Gastroesophageal sphincter (tissue), 4 donors: ENCODE measurements at regions not wholly inside any gene's neighbourhood (a gene's known extent, or its start where the extent isn't known, plus 50 kb on each side); places are given as distances from the start of the nearest gene placed in this dataset.

ENCODE experiments used
- ATAC-seq: fragments of 150-250 bp; one replicate; pipeline ENCODE4 v1.9.1; 2016; ENCODE audit warnings: mild to moderate bottlenecking, moderate library complexity
- H3K27ac ChIP-seq, 4 donors: fragments of 200-600 bp; sonication (generic) in 3 of 4; 1 replicate in 3 of 4; 2 replicates in 1 of 4; pipeline ENCODE4 v1.5.1; 2016 to 2019
- H3K27me3 ChIP-seq: fragments of 200-600 bp; sonication (generic); one replicate; pipeline ENCODE4 v1.5.1; 2019
- H3K36me3 ChIP-seq, 2 donors: fragments of 200-600 bp; sonication (generic); one replicate each; pipeline ENCODE4 v1.5.1; 2019; ENCODE audit warnings: control low read depth in 1 of 2
- H3K4me1 ChIP-seq, 3 donors: fragments of 200-600 bp; sonication (generic); 1 replicate in 2 of 3; 2 replicates in 1 of 3; pipeline ENCODE4 v1.5.1; 2016 to 2019; ENCODE audit warnings: control low read depth in 2 of 3
- H3K4me3 ChIP-seq, 2 donors: fragments of 200-600 bp; sonication (generic); one replicate each; pipeline ENCODE4 v1.5.1; 2019; ENCODE audit warnings: mild to moderate bottlenecking in 1 of 2, moderate library complexity in 1 of 2
- H3K9me3 ChIP-seq, 3 donors: fragments of 200-600 bp; sonication (generic); one replicate each; pipeline ENCODE4 v1.5.1; 2017 to 2019; ENCODE audit warnings: control low read depth in 2 of 3
- EP300 ChIP-seq: sonication (generic); formaldehyde crosslinking; IDR thresholded peaks from one replicate; pipeline ENCODE4 v1.6.1; 2017; ENCODE audit warnings: antibody characterized with exemption, mild to moderate bottlenecking
- POLR2A ChIP-seq, 2 donors: fragments of 450-650 bp; IDR thresholded peaks; one replicate each; pipeline ENCODE4 v1.6.1; 2017; ENCODE audit warnings: antibody characterized with exemption in 2 of 2, mild to moderate bottlenecking in 2 of 2, moderate library complexity in 1 of 2
- POLR2AphosphoS5 ChIP-seq: sonication (generic); formaldehyde crosslinking; IDR thresholded peaks from one replicate; pipeline ENCODE4 v1.6.1; 2017; ENCODE audit warnings: antibody characterized with exemption
- WGBS, 2 donors: methylation state at CpG; one replicate each; pipeline ENCODE4 v1.1.5; 2018; ENCODE audit warnings: low coverage in 1 of 2; 5-methylcytosine and 5-hydroxymethylcytosine counted together
- TF ChIP-seq, protein P1 (sequence below), 4 experiments: fragments of 200-600 bp in 2 of 4; fragments of 450-650 bp in 2 of 4; sonication (generic) in 1 of 4; IDR thresholded peaks; one replicate each; pipeline ENCODE4 v1.5.1; 2017 to 2019; ENCODE audit warnings: antibody characterized with exemption in 4 of 4, mild to moderate bottlenecking in 2 of 4, moderate library complexity in 2 of 4

GRCh38 chr2:8265476-8266226 is 416.2 kb upstream of the ID2 start:
- no peaks in the 10 kb centered on the region for H3K9me3 ChIP-seq
- 78% methylated on average over 4 of the region's 5 CpGs; no CpG with 5 or more reads in 1 of the 2 donors for WGBS, 2 donors
- ATAC-seq = no peak
- H3K27ac ChIP-seq = no peak overlapping the region
- H3K36me3 ChIP-seq = no peaks in the 10 kb centered on the region
- H3K4me1 ChIP-seq = no peaks in the 10 kb centered on the region
- H3K4me3 ChIP-seq = no peak overlapping the region
- no peaks in the 10 kb centered on the region for H3K27me3 ChIP-seq
- TF ChIP-seq, protein P1, sequence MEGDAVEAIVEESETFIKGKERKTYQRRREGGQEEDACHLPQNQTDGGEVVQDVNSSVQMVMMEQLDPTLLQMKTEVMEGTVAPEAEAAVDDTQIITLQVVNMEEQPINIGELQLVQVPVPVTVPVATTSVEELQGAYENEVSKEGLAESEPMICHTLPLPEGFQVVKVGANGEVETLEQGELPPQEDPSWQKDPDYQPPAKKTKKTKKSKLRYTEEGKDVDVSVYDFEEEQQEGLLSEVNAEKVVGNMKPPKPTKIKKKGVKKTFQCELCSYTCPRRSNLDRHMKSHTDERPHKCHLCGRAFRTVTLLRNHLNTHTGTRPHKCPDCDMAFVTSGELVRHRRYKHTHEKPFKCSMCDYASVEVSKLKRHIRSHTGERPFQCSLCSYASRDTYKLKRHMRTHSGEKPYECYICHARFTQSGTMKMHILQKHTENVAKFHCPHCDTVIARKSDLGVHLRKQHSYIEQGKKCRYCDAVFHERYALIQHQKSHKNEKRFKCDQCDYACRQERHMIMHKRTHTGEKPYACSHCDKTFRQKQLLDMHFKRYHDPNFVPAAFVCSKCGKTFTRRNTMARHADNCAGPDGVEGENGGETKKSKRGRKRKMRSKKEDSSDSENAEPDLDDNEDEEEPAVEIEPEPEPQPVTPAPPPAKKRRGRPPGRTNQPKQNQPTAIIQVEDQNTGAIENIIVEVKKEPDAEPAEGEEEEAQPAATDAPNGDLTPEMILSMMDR (IDR thresholded peaks at IDR 0.05) = no peak
- TF ChIP-seq POLR2AphosphoS5 (no peak), EP300 (no peak), POLR2A (IDR thresholded peaks at IDR 0.05) (no peak)

DNA sequence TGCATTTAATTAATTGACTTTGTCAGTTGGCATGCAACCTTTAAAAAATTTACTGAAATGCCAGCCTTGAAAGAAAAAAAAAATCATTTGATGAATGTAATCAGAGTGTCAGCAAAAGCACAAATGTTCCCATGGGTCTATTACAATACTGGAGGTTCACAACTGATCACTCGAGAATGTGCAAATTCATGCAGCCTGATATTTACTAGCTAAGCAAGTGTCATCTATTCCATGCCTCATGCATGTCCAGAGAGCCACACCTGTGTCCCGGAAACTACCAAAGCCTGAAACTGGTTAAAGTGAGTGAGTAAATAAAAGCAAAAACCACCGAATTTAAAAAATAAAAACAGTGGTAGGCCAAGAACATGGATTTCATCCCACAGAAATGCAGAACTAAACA is 415.3 kb upstream of the ID2 start:
- TF ChIP-seq POLR2A (IDR thresholded peaks at IDR 0.05) (no peak), POLR2AphosphoS5 (no peak), EP300 (no peak)
- TF ChIP-seq, protein P1 (IDR thresholded peaks at IDR 0.05) = no peak
- no peak for ATAC-seq
- Histone ChIP-seq H3K9me3 (no peaks in the 10 kb centered on the region), H3K4me1 (no peaks in the 10 kb centered on the region), H3K27ac (no peak overlapping the region), H3K4me3 (no peak overlapping the region), H3K27me3 (no peaks in the 10 kb centered on the region), H3K36me3 (no peaks in the 10 kb centered on the region)
- WGBS, 2 donors = 65 to 79% methylated on average over 2 of the region's 3 CpGs

DNA sequence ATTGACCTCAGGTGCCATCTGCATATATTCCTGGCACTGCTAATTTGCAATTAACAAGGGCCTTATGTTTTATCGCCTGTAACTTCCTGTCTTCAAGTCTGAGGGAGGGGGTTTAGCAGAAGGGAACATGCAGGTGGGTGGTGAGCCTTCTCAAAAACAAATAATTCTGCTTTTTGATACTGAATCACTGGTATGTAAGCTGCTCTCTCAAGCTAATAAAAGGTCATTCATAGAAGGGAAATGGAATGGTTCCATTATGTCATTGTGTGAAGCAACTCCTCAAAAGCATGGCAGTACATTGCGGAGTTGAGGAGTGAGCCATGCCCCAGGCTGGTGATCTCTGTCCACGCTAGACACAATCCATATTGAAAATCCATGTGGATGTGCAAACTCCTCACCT is 414.8 kb upstream of the ID2 start:
- no peak for ATAC-seq
- WGBS, 2 donors = 89 to 98% methylated on average over 1 to 3 of the region's 3 CpGs
- H3K9me3 ChIP-seq = no peaks in the 10 kb centered on the region
- no peak overlapping the region for H3K27ac ChIP-seq
- H3K4me3 ChIP-seq = no peak overlapping the region
- no peaks in the 10 kb centered on the region for H3K4me1 ChIP-seq
- TF ChIP-seq POLR2A (IDR thresholded peaks at IDR 0.05) (no peak), EP300 (no peak), POLR2AphosphoS5 (no peak)
- TF ChIP-seq, protein P1 (IDR thresholded peaks at IDR 0.05) = no peak
- H3K27me3 ChIP-seq = no peaks in the 10 kb centered on the region
- H3K36me3 ChIP-seq = no peaks in the 10 kb centered on the region

DNA sequence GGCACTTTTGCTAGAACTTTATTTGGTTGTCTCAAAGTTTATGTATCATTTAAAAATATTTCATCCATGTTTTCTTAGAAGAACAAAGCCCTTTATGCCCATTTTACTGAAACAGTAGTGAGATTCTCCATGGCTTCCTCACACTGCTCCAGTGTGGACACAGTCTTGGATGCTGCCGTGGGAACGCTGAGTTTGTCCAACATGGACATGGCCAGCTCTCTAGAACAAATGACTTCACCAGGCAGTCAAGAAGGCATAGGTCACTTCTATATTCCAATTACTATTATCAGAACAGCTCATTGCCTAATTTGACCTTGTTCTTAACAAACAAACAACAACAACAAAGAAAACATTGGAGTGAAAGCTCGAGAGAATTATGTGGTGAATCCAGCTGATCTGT is 414.1 kb upstream of the ID2 start:
- H3K9me3 ChIP-seq = no peaks in the 10 kb centered on the region
- H3K4me1 ChIP-seq = no peaks in the 10 kb centered on the region
- H3K27ac ChIP-seq = no peak overlapping the region
- ATAC-seq = no peak
- H3K36me3 ChIP-seq = no peaks in the 10 kb centered on the region
- H3K4me3 ChIP-seq = no peak overlapping the region
- 70 to 93% methylated on average over 3 of the region's 3 CpGs for WGBS, 2 donors
- H3K27me3 ChIP-seq = no peaks in the 10 kb centered on the region
- no peak for TF ChIP-seq EP300

- no peak overlapping the region for H3K27ac ChIP-seq
- TF ChIP-seq EP300 = no peak
- TF ChIP-seq, protein P1 (IDR thresholded peaks at IDR 0.05) = no peak
- no peak for TF ChIP-seq POLR2AphosphoS5
- no peak for TF ChIP-seq POLR2A (IDR thresholded peaks at IDR 0.05)
- no peaks in the 10 kb centered on the region for H3K9me3 ChIP-seq
- no peaks in the 10 kb centered on the region for H3K4me1 ChIP-seq
- no peak overlapping the region for H3K4me3 ChIP-seq
- no peaks in the 10 kb centered on the region for H3K27me3 ChIP-seq
- no peaks in the 10 kb centered on the region for H3K36me3 ChIP-seq
- 60 to 96% methylated on average over 2 to 8 of the region's 8 CpGs for WGBS, 2 donors
- ATAC-seq = no peak
These were observed 413.6 kb upstream of the ID2 start for GRCh38 chr2:8268172-8268783.
